HG03354 (cell line): ENCODE measurements at regions not wholly inside any gene's neighbourhood (a gene's known extent, or its start where the extent isn't known, plus 50 kb on each side); places are given as distances from the start of the nearest gene placed in this dataset.
"Not testable (repeated sequence)": the region's sequence is repeated elsewhere in the genome, so short reads cannot be mapped to it uniquely, and the experiment has no call there.

Experiments
- ATAC-seq: cut with Tn5 transposase; IDR thresholded peaks from one replicate; pipeline ENCODE4 v1.9.1; 2021; ENCODE audit warnings: mild to moderate bottlenecking; ENCODE audit not compliant: unreplicated experiment, poor library complexity, severe bottlenecking

GRCh38 chr6:106757267-106757666 is 127.9 kb downstream of the QRSL1 start:
- no peak for ATAC-seq

- no peak for ATAC-seq
These were observed 124.8 kb downstream of the QRSL1 start for GRCh38 chr6:106754215-106754614.

GRCh38 chr6:106752641-106753040 is 123.3 kb downstream of the QRSL1 start:
- ATAC-seq, result no peak

- no peak for ATAC-seq
These were observed 122.3 kb downstream of the QRSL1 start for GRCh38 chr6:106751501-106752252.

- ATAC-seq, result no peak
These were observed 121.6 kb downstream of the QRSL1 start for GRCh38 chr6:106750946-106751345.

- no peak for ATAC-seq
These were observed 121.0 kb downstream of the QRSL1 start for GRCh38 chr6:106750142-106750918.

- ATAC-seq, result no peak
These were observed 120.2 kb downstream of the QRSL1 start for GRCh38 chr6:106749609-106750008.

GRCh38 chr6:106748547-106749207 is 119.3 kb downstream of the QRSL1 start:
- ATAC-seq, result no peak

- ATAC-seq, result no peak
These were observed 117.8 kb downstream of the QRSL1 start for GRCh38 chr6:106747139-106747538.

- no peak for ATAC-seq
These were observed 117.3 kb downstream of the QRSL1 start for GRCh38 chr6:106746652-106747051.

GRCh38 chr6:106745824-106746582 is 116.6 kb downstream of the QRSL1 start:
- ATAC-seq, result no peak

GRCh38 chr6:106745197-106745770 is 115.9 kb downstream of the QRSL1 start:
- no peak for ATAC-seq

GRCh38 chr6:106744781-106745180 is 115.4 kb downstream of the QRSL1 start:
- no peak for ATAC-seq

- ATAC-seq, result not testable (repeated sequence)
These were observed 114.7 kb downstream of the QRSL1 start for GRCh38 chr6:106744029-106744428.

- ATAC-seq, result no peak
These were observed 114.2 kb downstream of the QRSL1 start for GRCh38 chr6:106743612-106744011.

GRCh38 chr6:106740287-106740686 is 110.9 kb downstream of the QRSL1 start:
- no peak for ATAC-seq

- no peak for ATAC-seq
These were observed 110.0 kb downstream of the QRSL1 start for GRCh38 chr6:106739387-106739786.

- ATAC-seq, result no peak
These were observed 107.1 kb downstream of the QRSL1 start for GRCh38 chr6:106736502-106736901.

- no peak for ATAC-seq
These were observed 106.5 kb downstream of the QRSL1 start for GRCh38 chr6:106735828-106736227.
